ENCODE measurements at regions not wholly inside any gene's neighbourhood (a gene's known extent, or its start where the extent isn't known, plus 50 kb on each side); places are given as distances from the start of the nearest gene placed in this dataset.
A peak's percentile ranks its signal among the peaks of the same experiment; 100 is the strongest.
"Not testable (repeated sequence)": the region's sequence is repeated elsewhere in the genome, so short reads cannot be mapped to it uniquely, and the experiment has no call there.

GRCh38 chr12:42030588-42030987 is 114.1 kb downstream of the GXYLT1 start:
- H3K9me3 ChIP-seq (ENCODE audit: control insufficient read depth, low read length), result no peaks in the 10 kb centered on the region
- no peak overlapping the region for H3K9ac ChIP-seq (ENCODE audit: low read length)
- H3K4me3 ChIP-seq (ENCODE audit: low read length), result no peak overlapping the region
- H3K4me1 ChIP-seq (ENCODE audit: control insufficient read depth, insufficient read depth, low read length), result no peaks in the 10 kb centered on the region
- no peak for DNase-seq (ENCODE audit: low read depth)
- H3K36me3 ChIP-seq (ENCODE audit: control insufficient read depth, insufficient read depth, low read length, severe bottlenecking), result no peaks in the 10 kb centered on the region
- no peaks in the 10 kb centered on the region for H3K27me3 ChIP-seq (replicated peaks; ENCODE audit: control insufficient read depth, insufficient read depth, low read length)

GRCh38 chr12:42027546-42027945 is 117.1 kb downstream of the GXYLT1 start:
- Histone ChIP-seq H3K4me3 (ENCODE audit: low read length) (no peak overlapping the region), H3K27me3 (replicated peaks; ENCODE audit: control insufficient read depth, insufficient read depth, low read length) (peaks cover 11% of the 10 kb centered on the region), H3K9me3 (ENCODE audit: control insufficient read depth, low read length) (no peaks in the 10 kb centered on the region), H3K4me1 (ENCODE audit: control insufficient read depth, insufficient read depth, low read length) (peaks cover 3% of the 10 kb centered on the region), H3K9ac (ENCODE audit: low read length) (no peak overlapping the region), H3K36me3 (ENCODE audit: control insufficient read depth, insufficient read depth, low read length, severe bottlenecking) (no peaks in the 10 kb centered on the region)
- no peak for DNase-seq (ENCODE audit: low read depth)

- peaks cover 11% of the 10 kb centered on the region for H3K27me3 ChIP-seq (replicated peaks; ENCODE audit: control insufficient read depth, insufficient read depth, low read length)
- no peak overlapping the region for H3K9ac ChIP-seq (ENCODE audit: low read length)
- peak overlapping the region; percentile 73 for H3K4me3 ChIP-seq (ENCODE audit: low read length)
- DNase-seq (ENCODE audit: low read depth), result no peak
- H3K36me3 ChIP-seq (ENCODE audit: control insufficient read depth, insufficient read depth, low read length, severe bottlenecking), result no peaks in the 10 kb centered on the region
- peaks cover 3% of the 10 kb centered on the region for H3K4me1 ChIP-seq (ENCODE audit: control insufficient read depth, insufficient read depth, low read length)
- H3K9me3 ChIP-seq (ENCODE audit: control insufficient read depth, low read length), result no peaks in the 10 kb centered on the region
These were observed 120.2 kb downstream of the GXYLT1 start for GRCh38 chr12:42024495-42024830.

GRCh38 chr12:42023733-42024494 is 120.8 kb downstream of the GXYLT1 start:
- DNase-seq (ENCODE audit: low read depth), result peak; percentile 91
- H3K9me3 ChIP-seq (ENCODE audit: control insufficient read depth, low read length), result no peaks in the 10 kb centered on the region
- H3K4me1 ChIP-seq (ENCODE audit: control insufficient read depth, insufficient read depth, low read length), result peaks cover 3% of the 10 kb centered on the region
- H3K9ac ChIP-seq (ENCODE audit: low read length), result peak overlapping the region; percentile 27
- H3K36me3 ChIP-seq (ENCODE audit: control insufficient read depth, insufficient read depth, low read length, severe bottlenecking), result no peaks in the 10 kb centered on the region
- peak overlapping the region; percentile 73 for H3K4me3 ChIP-seq (ENCODE audit: low read length)
- peaks cover 11% of the 10 kb centered on the region for H3K27me3 ChIP-seq (replicated peaks; ENCODE audit: control insufficient read depth, insufficient read depth, low read length)

GRCh38 chr12:42021937-42022336 is 122.7 kb downstream of the GXYLT1 start:
- H3K36me3 ChIP-seq (ENCODE audit: control insufficient read depth, insufficient read depth, low read length, severe bottlenecking); H3K4me3 ChIP-seq (ENCODE audit: low read length); H3K4me1 ChIP-seq (ENCODE audit: control insufficient read depth, insufficient read depth, low read length); H3K9me3 ChIP-seq (ENCODE audit: control insufficient read depth, low read length); H3K9ac ChIP-seq (ENCODE audit: low read length); DNase-seq (ENCODE audit: low read depth): not testable (repeated sequence)
- H3K27me3 ChIP-seq (replicated peaks; ENCODE audit: control insufficient read depth, insufficient read depth, low read length), result peaks cover 15% of the 10 kb centered on the region

GRCh38 chr12:42021469-42021868 is 123.2 kb downstream of the GXYLT1 start:
- H3K4me3 ChIP-seq (ENCODE audit: low read length), result no peak overlapping the region
- peaks cover 3% of the 10 kb centered on the region for H3K4me1 ChIP-seq (ENCODE audit: control insufficient read depth, insufficient read depth, low read length)
- no peak for DNase-seq (ENCODE audit: low read depth)
- no peaks in the 10 kb centered on the region for H3K9me3 ChIP-seq (ENCODE audit: control insufficient read depth, low read length)
- H3K36me3 ChIP-seq (ENCODE audit: control insufficient read depth, insufficient read depth, low read length, severe bottlenecking), result no peaks in the 10 kb centered on the region
- H3K27me3 ChIP-seq (replicated peaks; ENCODE audit: control insufficient read depth, insufficient read depth, low read length), result peaks cover 16% of the 10 kb centered on the region
- no peak overlapping the region for H3K9ac ChIP-seq (ENCODE audit: low read length)

GRCh38 chr12:42020226-42020625 is 124.4 kb downstream of the GXYLT1 start:
- Histone ChIP-seq H3K4me1 (ENCODE audit: control insufficient read depth, insufficient read depth, low read length) (peaks cover 3% of the 10 kb centered on the region), H3K27me3 (replicated peaks; ENCODE audit: control insufficient read depth, insufficient read depth, low read length) (peaks cover 16% of the 10 kb centered on the region), H3K4me3 (ENCODE audit: low read length) (no peak overlapping the region), H3K9me3 (ENCODE audit: control insufficient read depth, low read length) (no peaks in the 10 kb centered on the region), H3K9ac (ENCODE audit: low read length) (no peak overlapping the region), H3K36me3 (ENCODE audit: control insufficient read depth, insufficient read depth, low read length, severe bottlenecking) (no peaks in the 10 kb centered on the region)
- no peak for DNase-seq (ENCODE audit: low read depth)

GRCh38 chr12:42019746-42020145 is 124.9 kb downstream of the GXYLT1 start:
- Histone ChIP-seq H3K9ac (ENCODE audit: low read length) (no peak overlapping the region), H3K9me3 (ENCODE audit: control insufficient read depth, low read length) (no peaks in the 10 kb centered on the region), H3K4me3 (ENCODE audit: low read length) (no peak overlapping the region), H3K27me3 (replicated peaks; ENCODE audit: control insufficient read depth, insufficient read depth, low read length) (peaks cover 16% of the 10 kb centered on the region), H3K36me3 (ENCODE audit: control insufficient read depth, insufficient read depth, low read length, severe bottlenecking) (no peaks in the 10 kb centered on the region), H3K4me1 (ENCODE audit: control insufficient read depth, insufficient read depth, low read length) (peaks cover 3% of the 10 kb centered on the region)
- DNase-seq (ENCODE audit: low read depth), result no peak

GRCh38 chr12:42017051-42017450 is 127.6 kb downstream of the GXYLT1 start:
- Histone ChIP-seq H3K4me1 (ENCODE audit: control insufficient read depth, insufficient read depth, low read length) (no peaks in the 10 kb centered on the region), H3K36me3 (ENCODE audit: control insufficient read depth, insufficient read depth, low read length, severe bottlenecking) (no peaks in the 10 kb centered on the region), H3K9me3 (ENCODE audit: control insufficient read depth, low read length) (no peaks in the 10 kb centered on the region), H3K4me3 (ENCODE audit: low read length) (no peak overlapping the region), H3K9ac (ENCODE audit: low read length) (no peak overlapping the region), H3K27me3 (replicated peaks; ENCODE audit: control insufficient read depth, insufficient read depth, low read length) (peaks cover 5% of the 10 kb centered on the region)
- DNase-seq (ENCODE audit: low read depth), result no peak

- no peaks in the 10 kb centered on the region for H3K36me3 ChIP-seq (ENCODE audit: control insufficient read depth, insufficient read depth, low read length, severe bottlenecking)
- DNase-seq (ENCODE audit: low read depth), result no peak
- peaks cover 5% of the 10 kb centered on the region for H3K27me3 ChIP-seq (replicated peaks; ENCODE audit: control insufficient read depth, insufficient read depth, low read length)
- H3K4me3 ChIP-seq (ENCODE audit: low read length), result no peak overlapping the region
- no peaks in the 10 kb centered on the region for H3K9me3 ChIP-seq (ENCODE audit: control insufficient read depth, low read length)
- H3K4me1 ChIP-seq (ENCODE audit: control insufficient read depth, insufficient read depth, low read length), result no peaks in the 10 kb centered on the region
- no peak overlapping the region for H3K9ac ChIP-seq (ENCODE audit: low read length)
These were observed 129.6 kb downstream of the GXYLT1 start for GRCh38 chr12:42015051-42015461.

- not testable (repeated sequence) for H3K36me3 ChIP-seq (ENCODE audit: control insufficient read depth, insufficient read depth, low read length, severe bottlenecking); H3K9me3 ChIP-seq (ENCODE audit: control insufficient read depth, low read length); H3K4me1 ChIP-seq (ENCODE audit: control insufficient read depth, insufficient read depth, low read length); H3K4me3 ChIP-seq (ENCODE audit: low read length); H3K9ac ChIP-seq (ENCODE audit: low read length); H3K27me3 ChIP-seq (replicated peaks; ENCODE audit: control insufficient read depth, insufficient read depth, low read length)
- peak; percentile 19 for DNase-seq (ENCODE audit: low read depth)
These were observed 132.2 kb downstream of the GXYLT1 start for GRCh38 chr12:42012501-42012900.

- H3K36me3 ChIP-seq (ENCODE audit: control insufficient read depth, insufficient read depth, low read length, severe bottlenecking), result no peaks in the 10 kb centered on the region
- no peak overlapping the region for H3K9ac ChIP-seq (ENCODE audit: low read length)
- no peak for DNase-seq (ENCODE audit: low read depth)
- no peak overlapping the region for H3K4me3 ChIP-seq (ENCODE audit: low read length)
- H3K4me1 ChIP-seq (ENCODE audit: control insufficient read depth, insufficient read depth, low read length), result no peaks in the 10 kb centered on the region
- H3K27me3 ChIP-seq (replicated peaks; ENCODE audit: control insufficient read depth, insufficient read depth, low read length), result no peaks in the 10 kb centered on the region
- H3K9me3 ChIP-seq (ENCODE audit: control insufficient read depth, low read length), result no peaks in the 10 kb centered on the region
These were observed 134.0 kb downstream of the GXYLT1 start for GRCh38 chr12:42010715-42011114.

Data from adipocyte (in vitro differentiated cells).